ENCODE measurements at regions not wholly inside any gene's neighbourhood (a gene's known extent, or its start where the extent isn't known, plus 50 kb on each side); places are given as distances from the start of the nearest gene placed in this dataset.

- DNase-seq = no peak
- H3K36me3 Mint-ChIP-seq (ENCODE audit: low read depth) = no peaks in the 10 kb centered on the region
- H3K27ac Mint-ChIP-seq = no peak overlapping the region
- intact Hi-C loops (cut with micrococcal nuclease) = no loop called here
- peaks cover 9% of the 10 kb centered on the region for H3K27me3 Mint-ChIP-seq
- no peaks in the 10 kb centered on the region for H3K4me1 Mint-ChIP-seq
- no peaks in the 10 kb centered on the region for H3K9me3 Mint-ChIP-seq
- no peak overlapping the region for H3K4me3 Mint-ChIP-seq
Observed at GRCh38 chr17:73731733-73732132, 87.5 kb upstream of the SDK2 start.

- Mint-ChIP-seq H3K27ac (no peak overlapping the region), H3K9me3 (no peaks in the 10 kb centered on the region), H3K36me3 (ENCODE audit: low read depth) (no peaks in the 10 kb centered on the region), H3K4me1 (no peaks in the 10 kb centered on the region), H3K4me3 (no peak overlapping the region), H3K27me3 (peaks cover 9% of the 10 kb centered on the region)
- intact Hi-C loops (cut with micrococcal nuclease) = no loop called here
- no peak for DNase-seq
Observed at GRCh38 chr17:73733517-73733916, 89.3 kb upstream of the SDK2 start.

GRCh38 chr17:73735245-73735644 lies 91.0 kb upstream of the SDK2 start:
- no peaks in the 10 kb centered on the region for H3K4me1 Mint-ChIP-seq
- no peaks in the 10 kb centered on the region for H3K36me3 Mint-ChIP-seq (ENCODE audit: low read depth)
- peaks cover 9% of the 10 kb centered on the region for H3K27me3 Mint-ChIP-seq
- no peaks in the 10 kb centered on the region for H3K9me3 Mint-ChIP-seq
- no peak overlapping the region for H3K27ac Mint-ChIP-seq
- H3K4me3 Mint-ChIP-seq = no peak overlapping the region
- DNase-seq = no peak
- intact Hi-C loops (cut with micrococcal nuclease) = no loop called here

GRCh38 chr17:73738751-73739575 lies 94.7 kb upstream of the SDK2 start:
- H3K27ac Mint-ChIP-seq = no peak overlapping the region
- H3K36me3 Mint-ChIP-seq (ENCODE audit: low read depth) = no peaks in the 10 kb centered on the region
- no peaks in the 10 kb centered on the region for H3K9me3 Mint-ChIP-seq
- no peaks in the 10 kb centered on the region for H3K4me1 Mint-ChIP-seq
- no peak for DNase-seq
- no peak overlapping the region for H3K4me3 Mint-ChIP-seq
- intact Hi-C loops (cut with micrococcal nuclease) = no loop called here
- no peaks in the 10 kb centered on the region for H3K27me3 Mint-ChIP-seq

GRCh38 chr17:73740370-73740769 lies 96.1 kb upstream of the SDK2 start:
- H3K9me3 Mint-ChIP-seq = no peaks in the 10 kb centered on the region
- intact Hi-C loops (cut with micrococcal nuclease) = no loop called here
- no peak overlapping the region for H3K27ac Mint-ChIP-seq
- no peak for DNase-seq
- no peaks in the 10 kb centered on the region for H3K36me3 Mint-ChIP-seq (ENCODE audit: low read depth)
- no peaks in the 10 kb centered on the region for H3K4me1 Mint-ChIP-seq
- H3K27me3 Mint-ChIP-seq = no peaks in the 10 kb centered on the region
- no peak overlapping the region for H3K4me3 Mint-ChIP-seq

GRCh38 chr17:73742948-73743381 lies 98.7 kb upstream of the SDK2 start:
- no peak for DNase-seq
- H3K27me3 Mint-ChIP-seq = no peaks in the 10 kb centered on the region
- H3K4me1 Mint-ChIP-seq = no peaks in the 10 kb centered on the region
- intact Hi-C loops (cut with micrococcal nuclease) = no loop called here
- H3K27ac Mint-ChIP-seq = no peak overlapping the region
- no peaks in the 10 kb centered on the region for H3K36me3 Mint-ChIP-seq (ENCODE audit: low read depth)
- H3K4me3 Mint-ChIP-seq = no peak overlapping the region
- H3K9me3 Mint-ChIP-seq = no peaks in the 10 kb centered on the region

- intact Hi-C loops (cut with micrococcal nuclease) = no loop called here
- no peak overlapping the region for H3K4me3 Mint-ChIP-seq
- DNase-seq = no peak
- no peaks in the 10 kb centered on the region for H3K4me1 Mint-ChIP-seq
- H3K27ac Mint-ChIP-seq = no peak overlapping the region
- H3K36me3 Mint-ChIP-seq (ENCODE audit: low read depth) = no peaks in the 10 kb centered on the region
- no peaks in the 10 kb centered on the region for H3K9me3 Mint-ChIP-seq
- no peaks in the 10 kb centered on the region for H3K27me3 Mint-ChIP-seq
Observed at GRCh38 chr17:73743518-73744201, 99.4 kb upstream of the SDK2 start.

- no peak for DNase-seq
- no peaks in the 10 kb centered on the region for H3K4me1 Mint-ChIP-seq
- H3K36me3 Mint-ChIP-seq (ENCODE audit: low read depth) = no peaks in the 10 kb centered on the region
- H3K4me3 Mint-ChIP-seq = no peak overlapping the region
- H3K27ac Mint-ChIP-seq = no peak overlapping the region
- no peaks in the 10 kb centered on the region for H3K27me3 Mint-ChIP-seq
- intact Hi-C loops (cut with micrococcal nuclease) = no loop called here
- H3K9me3 Mint-ChIP-seq = no peaks in the 10 kb centered on the region
Observed at GRCh38 chr17:73744411-73744810, 100.2 kb upstream of the SDK2 start.

- H3K27me3 Mint-ChIP-seq = no peaks in the 10 kb centered on the region
- no peak for DNase-seq
- no peaks in the 10 kb centered on the region for H3K4me1 Mint-ChIP-seq
- H3K36me3 Mint-ChIP-seq (ENCODE audit: low read depth) = no peaks in the 10 kb centered on the region
- no peak overlapping the region for H3K27ac Mint-ChIP-seq
- intact Hi-C loops (cut with micrococcal nuclease) = no loop called here
- H3K4me3 Mint-ChIP-seq = no peak overlapping the region
- H3K9me3 Mint-ChIP-seq = no peaks in the 10 kb centered on the region
Observed at GRCh38 chr17:73746314-73747073, 102.2 kb upstream of the SDK2 start.

GRCh38 chr17:73747221-73748002 lies 103.2 kb upstream of the SDK2 start:
- no peaks in the 10 kb centered on the region for H3K27me3 Mint-ChIP-seq
- H3K27ac Mint-ChIP-seq = no peak overlapping the region
- H3K9me3 Mint-ChIP-seq = no peaks in the 10 kb centered on the region
- H3K4me3 Mint-ChIP-seq = no peak overlapping the region
- DNase-seq = no peak
- intact Hi-C loops (cut with micrococcal nuclease) = no loop called here
- no peaks in the 10 kb centered on the region for H3K36me3 Mint-ChIP-seq (ENCODE audit: low read depth)
- H3K4me1 Mint-ChIP-seq = no peaks in the 10 kb centered on the region

GRCh38 chr17:73748508-73748907 lies 104.3 kb upstream of the SDK2 start:
- Mint-ChIP-seq H3K4me1 (no peaks in the 10 kb centered on the region), H3K36me3 (ENCODE audit: low read depth) (no peaks in the 10 kb centered on the region), H3K27me3 (no peaks in the 10 kb centered on the region), H3K9me3 (no peaks in the 10 kb centered on the region), H3K4me3 (no peak overlapping the region), H3K27ac (no peak overlapping the region)
- no peak for DNase-seq
- intact Hi-C loops (cut with micrococcal nuclease) = no loop called here

- Mint-ChIP-seq H3K4me1 (no peaks in the 10 kb centered on the region), H3K27me3 (no peaks in the 10 kb centered on the region), H3K36me3 (ENCODE audit: low read depth) (no peaks in the 10 kb centered on the region), H3K27ac (no peak overlapping the region), H3K9me3 (no peaks in the 10 kb centered on the region), H3K4me3 (no peak overlapping the region)
- intact Hi-C loops (cut with micrococcal nuclease) = no loop called here
- no peak for DNase-seq
Observed at GRCh38 chr17:73749337-73749823, 105.1 kb upstream of the SDK2 start.

- DNase-seq = no peak
- no peaks in the 10 kb centered on the region for H3K4me1 Mint-ChIP-seq
- no peaks in the 10 kb centered on the region for H3K9me3 Mint-ChIP-seq
- H3K27me3 Mint-ChIP-seq = no peaks in the 10 kb centered on the region
- intact Hi-C loops (cut with micrococcal nuclease) = no loop called here
- H3K4me3 Mint-ChIP-seq = no peak overlapping the region
- H3K27ac Mint-ChIP-seq = no peak overlapping the region
- H3K36me3 Mint-ChIP-seq (ENCODE audit: low read depth) = no peaks in the 10 kb centered on the region
Observed at GRCh38 chr17:73749928-73750605, 105.8 kb upstream of the SDK2 start.

All from activated CD4-positive, alpha-beta T cell treated with anti-CD3 and anti-CD28 coated beads, Interleukin-2, amount 10 ng/mL, durations not matched to agents 24 days and 14 days (primary cell).